Activated naive CD4-positive, alpha-beta T cell treated with anti-CD3 and anti-CD28 coated beads for 36 hours (primary cell): ENCODE measurements at regions not wholly inside any gene's neighbourhood (a gene's known extent, or its start where the extent isn't known, plus 50 kb on each side); places are given as distances from the start of the nearest gene placed in this dataset.

Experiments used
- CTCF ChIA-PET: fragments of 350-600 bp; sonication (Branson Sonifier 250); formaldehyde crosslinking; loops from one replicate; lab custom pipeline; 2021; ENCODE audit warnings: antibody characterized with exemption; lab: Charles Lee
- DNase-seq: peaks from one replicate; pipeline ENCODE4 v3.0.0-alpha.2; 2020
- H3K27ac Mint-ChIP-seq: one replicate; pipeline ENCODE4 v1.8.0; 2021; ENCODE audit warnings: mild to moderate bottlenecking, mixed read lengths
- H3K27me3 Mint-ChIP-seq: one replicate; pipeline ENCODE4 v1.8.0; 2021; ENCODE audit warnings: low read depth, mixed read lengths
- H3K36me3 Mint-ChIP-seq: one replicate; pipeline ENCODE4 v1.8.0; 2021; ENCODE audit warnings: low read depth, mixed read lengths
- H3K4me1 Mint-ChIP-seq: one replicate; pipeline ENCODE4 v1.8.0; 2021; ENCODE audit warnings: low read depth, mixed read lengths
- H3K4me3 Mint-ChIP-seq: one replicate; pipeline ENCODE4 v1.8.0; 2021; ENCODE audit warnings: mild to moderate bottlenecking, moderate library complexity, mixed read lengths
- H3K9me3 Mint-ChIP-seq: one replicate; pipeline ENCODE4 v1.8.0; 2021; ENCODE audit warnings: mixed read lengths
- intact Hi-C: fragments of 100-400 bp; cut with micrococcal nuclease; formaldehyde crosslinking; loops from one replicate; pipeline ENCODE4 v1.15.1; 2023

- Mint-ChIP-seq H3K9me3 (peaks cover 3% of the 10 kb centered on the region), H3K36me3 (no peaks in the 10 kb centered on the region)
These were observed 713.3 kb downstream of the GBE1 start for GRCh38 chr3:81048058-81048665.

DNA sequence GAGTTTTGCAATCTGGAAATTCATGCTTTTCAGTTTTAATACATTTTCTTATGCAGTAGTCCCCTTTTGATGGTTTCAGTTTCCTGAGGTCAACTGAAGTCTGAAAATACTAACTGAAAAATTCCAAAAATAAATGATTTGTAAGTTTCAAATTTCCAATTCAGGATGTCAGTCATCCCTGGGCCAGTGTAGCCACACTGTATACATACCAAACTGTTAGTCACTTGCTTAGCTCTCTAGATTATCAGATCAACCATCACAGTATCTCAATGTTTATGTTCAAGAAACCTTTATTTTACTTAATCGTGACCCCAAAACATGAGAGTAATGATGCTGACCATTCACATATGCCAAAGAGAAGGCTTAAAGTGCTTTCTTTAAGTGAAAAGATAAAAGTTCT lies 715.5 kb downstream of the GBE1 start:
- no peaks in the 10 kb centered on the region for H3K36me3 Mint-ChIP-seq
- H3K27ac Mint-ChIP-seq = no peak overlapping the region
- no peaks in the 10 kb centered on the region for H3K4me1 Mint-ChIP-seq
- CTCF ChIA-PET = no interaction called here
- DNase-seq = no peak
- H3K27me3 Mint-ChIP-seq = no peaks in the 10 kb centered on the region
- H3K4me3 Mint-ChIP-seq = no peak overlapping the region
- peaks cover 2% of the 10 kb centered on the region for H3K9me3 Mint-ChIP-seq
- intact Hi-C loops = no loop called here

More at GRCh38 chr3:81048058-81048665, 713.3 kb downstream of the GBE1 start:
- no peak for DNase-seq
- H3K4me1 Mint-ChIP-seq = no peaks in the 10 kb centered on the region
- intact Hi-C loops = no loop called here
- H3K27ac Mint-ChIP-seq = no peak overlapping the region
- no peak overlapping the region for H3K4me3 Mint-ChIP-seq
- CTCF ChIA-PET = no interaction called here
- H3K27me3 Mint-ChIP-seq = no peaks in the 10 kb centered on the region

GRCh38 chr3:81045246-81045645 lies 716.2 kb downstream of the GBE1 start:
- H3K27ac Mint-ChIP-seq = no peak overlapping the region
- no peaks in the 10 kb centered on the region for H3K36me3 Mint-ChIP-seq
- H3K4me3 Mint-ChIP-seq = no peak overlapping the region

GRCh38 chr3:81043660-81044199 lies 717.7 kb downstream of the GBE1 start:
- intact Hi-C loops = no loop called here
- H3K9me3 Mint-ChIP-seq = peaks cover 3% of the 10 kb centered on the region
- CTCF ChIA-PET = interaction anchor here (0.9 kb wide), 1 partner anchor 9 kb away, joined by 3 read pairs; no protein-coding TSS in a partner anchor
- no peaks in the 10 kb centered on the region for H3K36me3 Mint-ChIP-seq
- H3K27ac Mint-ChIP-seq = no peak overlapping the region
- no peak overlapping the region for H3K4me3 Mint-ChIP-seq
- no peak for DNase-seq
- no peaks in the 10 kb centered on the region for H3K27me3 Mint-ChIP-seq
- H3K4me1 Mint-ChIP-seq = no peaks in the 10 kb centered on the region

More at GRCh38 chr3:81045246-81045645, 716.2 kb downstream of the GBE1 start:
- Mint-ChIP-seq H3K4me1 (no peaks in the 10 kb centered on the region), H3K9me3 (peaks cover 3% of the 10 kb centered on the region), H3K27me3 (no peaks in the 10 kb centered on the region)
- CTCF ChIA-PET = no interaction called here
- DNase-seq = no peak
- intact Hi-C loops = no loop called here

DNA sequence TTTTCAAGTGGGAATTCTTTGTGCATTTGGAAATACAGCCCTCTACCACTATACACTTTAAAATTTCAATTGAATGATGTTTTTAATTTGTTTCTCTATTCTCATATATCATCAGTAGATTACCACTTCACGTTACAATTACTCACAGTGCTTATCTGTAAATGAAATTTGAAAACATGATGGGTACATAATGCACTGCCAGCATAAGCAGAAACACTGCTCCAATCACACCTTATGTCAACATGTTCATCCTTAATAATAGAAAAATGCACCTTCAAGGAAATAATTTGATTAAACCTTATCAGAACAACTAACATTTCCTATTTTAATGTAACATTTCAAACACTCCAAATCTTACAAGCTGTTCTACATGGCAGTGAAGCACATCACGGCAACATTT lies 718.4 kb downstream of the GBE1 start:
- Mint-ChIP-seq H3K27me3 (no peaks in the 10 kb centered on the region), H3K36me3 (no peaks in the 10 kb centered on the region), H3K4me1 (no peaks in the 10 kb centered on the region), H3K4me3 (no peak overlapping the region), H3K27ac (no peak overlapping the region), H3K9me3 (peaks cover 3% of the 10 kb centered on the region)
- DNase-seq = no peak
- intact Hi-C loops = no loop called here
- CTCF ChIA-PET = interaction anchor here (0.7 kb wide), 1 partner anchor 1286 kb away, joined by 3 read pairs; no protein-coding TSS in a partner anchor

GRCh38 chr3:81041331-81041730 lies 720.1 kb downstream of the GBE1 start:
- no peak for DNase-seq
- Mint-ChIP-seq H3K9me3 (peaks cover 8% of the 10 kb centered on the region), H3K4me1 (no peaks in the 10 kb centered on the region), H3K36me3 (no peaks in the 10 kb centered on the region), H3K27me3 (no peaks in the 10 kb centered on the region), H3K27ac (no peak overlapping the region), H3K4me3 (no peak overlapping the region)
- CTCF ChIA-PET = no interaction called here
- intact Hi-C loops = no loop called here

DNA sequence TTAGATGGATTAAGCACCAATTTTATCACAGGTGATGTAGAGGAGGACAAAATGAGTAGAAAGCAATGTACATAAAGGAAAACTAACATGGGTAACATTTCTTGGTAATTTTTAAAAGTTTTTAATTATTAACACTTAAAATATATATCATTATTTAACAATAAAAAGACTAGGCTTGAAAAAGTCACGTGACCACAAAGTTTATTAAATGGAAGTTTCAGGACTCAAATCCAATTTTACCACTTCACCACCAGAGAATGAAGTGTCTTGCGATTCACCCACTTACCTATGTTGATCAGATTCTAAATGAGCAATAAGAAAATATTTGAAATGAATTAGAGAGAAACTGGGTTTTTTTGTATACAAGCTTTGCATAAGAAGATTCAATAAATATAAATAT lies 721.3 kb downstream of the GBE1 start:
- Mint-ChIP-seq H3K4me1 (no peaks in the 10 kb centered on the region), H3K27me3 (no peaks in the 10 kb centered on the region), H3K27ac (no peak overlapping the region), H3K9me3 (peaks cover 8% of the 10 kb centered on the region), H3K36me3 (no peaks in the 10 kb centered on the region), H3K4me3 (no peak overlapping the region)
- intact Hi-C loops = no loop called here
- no peak for DNase-seq
- CTCF ChIA-PET = no interaction called here

GRCh38 chr3:81033684-81034083 lies 727.8 kb downstream of the GBE1 start:
- Mint-ChIP-seq H3K36me3 (no peaks in the 10 kb centered on the region), H3K9me3 (peaks cover 4% of the 10 kb centered on the region), H3K4me1 (no peaks in the 10 kb centered on the region), H3K27me3 (no peaks in the 10 kb centered on the region), H3K4me3 (no peak overlapping the region), H3K27ac (no peak overlapping the region)
- intact Hi-C loops = no loop called here
- CTCF ChIA-PET = no interaction called here
- DNase-seq = no peak

- Mint-ChIP-seq H3K27ac (no peak overlapping the region), H3K9me3 (peaks cover 4% of the 10 kb centered on the region), H3K36me3 (no peaks in the 10 kb centered on the region), H3K4me3 (no peak overlapping the region), H3K4me1 (no peaks in the 10 kb centered on the region), H3K27me3 (no peaks in the 10 kb centered on the region)
- intact Hi-C loops = no loop called here
- DNase-seq = no peak
- CTCF ChIA-PET = no interaction called here
These were observed 728.3 kb downstream of the GBE1 start for GRCh38 chr3:81033185-81033584.

GRCh38 chr3:81029861-81030260 lies 731.6 kb downstream of the GBE1 start:
- CTCF ChIA-PET = no interaction called here
- Mint-ChIP-seq H3K27ac (no peak overlapping the region), H3K4me3 (no peak overlapping the region), H3K9me3 (no peaks in the 10 kb centered on the region), H3K27me3 (no peaks in the 10 kb centered on the region), H3K36me3 (no peaks in the 10 kb centered on the region), H3K4me1 (no peaks in the 10 kb centered on the region)
- intact Hi-C loops = no loop called here
- DNase-seq = no peak

- CTCF ChIA-PET = no interaction called here
- no peaks in the 10 kb centered on the region for H3K9me3 Mint-ChIP-seq
These were observed 734.1 kb downstream of the GBE1 start for GRCh38 chr3:81027344-81027743.

GRCh38 chr3:81024560-81024959 lies 736.9 kb downstream of the GBE1 start:
- Mint-ChIP-seq H3K9me3 (no peaks in the 10 kb centered on the region), H3K4me3 (no peak overlapping the region), H3K27ac (no peak overlapping the region), H3K4me1 (no peaks in the 10 kb centered on the region), H3K27me3 (no peaks in the 10 kb centered on the region), H3K36me3 (no peaks in the 10 kb centered on the region)
- DNase-seq = no peak
- intact Hi-C loops = no loop called here
- CTCF ChIA-PET = no interaction called here

More at GRCh38 chr3:81027344-81027743, 734.1 kb downstream of the GBE1 start:
- Mint-ChIP-seq H3K36me3 (no peaks in the 10 kb centered on the region), H3K4me3 (no peak overlapping the region), H3K27me3 (no peaks in the 10 kb centered on the region), H3K27ac (no peak overlapping the region), H3K4me1 (no peaks in the 10 kb centered on the region)
- DNase-seq = no peak
- intact Hi-C loops = no loop called here

GRCh38 chr3:81022339-81022738 lies 739.1 kb downstream of the GBE1 start:
- no peak for DNase-seq
- peaks cover 8% of the 10 kb centered on the region for H3K9me3 Mint-ChIP-seq
- no peaks in the 10 kb centered on the region for H3K27me3 Mint-ChIP-seq
- CTCF ChIA-PET = no interaction called here
- no peaks in the 10 kb centered on the region for H3K4me1 Mint-ChIP-seq
- no peak overlapping the region for H3K4me3 Mint-ChIP-seq
- H3K27ac Mint-ChIP-seq = no peak overlapping the region
- intact Hi-C loops = no loop called here
- no peaks in the 10 kb centered on the region for H3K36me3 Mint-ChIP-seq
